CD4-positive, alpha-beta T cell treated with Interleukin-12 subunit alpha and Interleukin-12 subunit beta, for 1 hour (primary cell): ENCODE measurements at regions not wholly inside any gene's neighbourhood (a gene's known extent, or its start where the extent isn't known, plus 50 kb on each side); places are given as distances from the start of the nearest gene placed in this dataset.
"Not testable (repeated sequence)": the region's sequence is repeated elsewhere in the genome, so short reads cannot be mapped to it uniquely, and the experiment has no call there.

Source experiments
- DNase-seq: peaks from one replicate; pipeline ENCODE4 v3.0.0-alpha.2; 2020

DNA sequence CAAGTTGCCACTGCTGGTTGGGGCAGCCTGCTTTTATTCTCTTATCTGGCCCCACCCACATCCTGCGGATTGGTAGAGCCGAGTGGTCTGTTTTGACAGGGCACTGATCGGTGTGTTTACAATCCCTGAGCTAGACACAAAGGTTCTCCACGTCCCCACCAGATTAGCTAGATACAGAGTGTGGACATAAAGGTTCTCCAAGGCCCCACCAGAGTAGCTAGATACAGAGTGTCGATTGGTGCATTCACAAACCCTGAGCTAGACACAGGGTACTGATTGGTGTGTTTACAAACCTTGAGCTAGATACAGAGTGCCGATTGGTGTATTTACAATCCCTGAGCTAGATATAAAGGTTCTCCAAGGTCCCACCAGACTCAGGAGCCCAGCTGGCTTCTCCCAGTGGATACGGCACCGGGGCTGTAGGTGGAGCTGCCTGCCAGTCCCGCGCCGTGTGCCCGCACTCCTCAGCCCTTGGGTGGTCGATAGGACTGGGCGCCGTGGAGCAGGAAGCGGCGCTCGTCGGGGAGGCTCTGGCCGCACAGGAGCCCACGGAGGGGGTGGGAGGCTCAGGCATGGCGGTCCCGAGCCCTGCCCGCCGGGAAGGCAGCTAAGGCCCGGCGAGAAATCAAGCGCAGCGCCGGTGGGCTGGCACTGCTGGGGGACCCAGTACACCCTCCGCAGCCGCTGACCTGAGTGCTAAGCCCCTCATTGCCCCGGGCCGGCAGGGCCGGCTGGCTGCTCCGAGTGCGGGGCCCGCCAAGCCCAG, 157.8 kb upstream of the PPP1R3A start:
- DNase-seq, result not testable (repeated sequence)

DNA sequence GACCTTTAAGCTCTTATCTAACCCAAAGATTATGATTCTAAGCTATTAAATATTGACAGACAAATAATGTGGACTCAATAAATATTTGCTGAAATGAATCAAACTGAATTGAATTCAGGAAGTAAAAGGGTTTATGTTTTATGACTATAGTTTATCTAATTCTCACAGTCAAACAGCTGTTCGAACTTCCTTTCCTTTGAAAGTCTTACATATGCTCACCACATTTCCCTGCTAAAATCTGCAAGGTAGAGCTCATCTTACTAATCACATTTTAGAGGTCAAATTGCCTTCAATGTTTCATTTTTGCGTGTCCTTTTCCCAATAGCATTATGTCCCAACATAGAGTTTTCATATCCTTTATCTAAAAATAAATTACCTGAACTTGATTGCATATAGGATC, 154.9 kb upstream of the PPP1R3A start:
- no peak for DNase-seq

DNA sequence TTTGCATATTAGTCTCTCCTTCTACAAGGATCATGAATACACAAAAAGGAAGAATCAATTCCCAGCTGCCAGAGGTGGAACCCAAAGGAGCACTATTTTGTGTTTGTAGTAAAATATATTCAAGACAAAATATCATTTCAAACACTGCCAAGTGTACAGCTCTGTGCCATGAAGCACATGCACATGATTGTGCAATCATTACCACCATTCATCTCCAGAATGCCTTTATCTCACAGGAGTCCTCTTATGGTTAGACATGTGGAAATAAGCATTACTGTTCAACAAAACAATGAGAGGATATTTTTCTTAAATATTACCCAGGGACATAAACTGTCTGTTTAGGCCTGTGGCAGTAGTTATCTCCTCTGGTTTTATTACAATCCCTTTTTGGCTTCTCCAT, 151.4 kb upstream of the PPP1R3A start:
- no peak for DNase-seq

DNA sequence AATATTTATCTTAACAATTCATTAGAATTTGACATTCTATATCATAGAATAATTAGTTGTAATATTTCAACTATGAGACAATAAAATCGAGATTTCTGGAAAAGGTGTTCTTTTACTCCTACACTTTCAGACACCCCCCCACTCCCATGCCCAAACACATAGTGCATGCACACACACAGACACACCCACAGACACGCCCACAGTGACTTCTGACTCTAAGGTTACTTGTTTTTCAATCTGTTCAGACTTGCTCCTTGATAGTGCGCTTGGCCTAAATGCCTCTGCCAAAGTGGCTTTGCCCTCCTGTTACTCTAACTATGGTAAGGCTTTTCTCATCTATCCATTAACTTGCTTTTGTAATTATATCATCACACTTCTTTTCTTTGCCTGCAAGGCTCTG, 144.0 kb upstream of the PPP1R3A start:
- DNase-seq, result no peak

DNA sequence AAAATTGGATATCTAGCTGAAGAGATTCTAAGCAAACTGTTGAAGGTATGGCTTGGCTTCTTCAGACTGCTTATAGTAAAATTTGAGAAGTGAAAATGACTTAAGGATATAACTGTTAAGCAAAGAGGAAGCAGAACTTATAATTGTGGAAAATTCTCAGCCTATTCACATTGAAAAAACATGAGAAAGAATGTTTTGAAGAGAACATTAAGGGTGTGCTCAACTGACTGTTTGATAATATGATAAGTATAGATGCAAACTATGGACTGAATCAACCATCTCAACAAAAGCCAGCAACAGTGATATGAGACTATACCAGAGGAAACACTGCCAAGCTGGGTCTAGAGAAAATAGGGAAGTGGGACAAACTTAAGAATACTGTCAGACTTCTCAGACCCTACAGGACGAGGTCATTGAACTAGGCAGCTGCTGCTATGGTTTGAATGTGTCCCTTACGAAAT, 133.1 kb upstream of the PPP1R3A start:
- no peak for DNase-seq

DNA sequence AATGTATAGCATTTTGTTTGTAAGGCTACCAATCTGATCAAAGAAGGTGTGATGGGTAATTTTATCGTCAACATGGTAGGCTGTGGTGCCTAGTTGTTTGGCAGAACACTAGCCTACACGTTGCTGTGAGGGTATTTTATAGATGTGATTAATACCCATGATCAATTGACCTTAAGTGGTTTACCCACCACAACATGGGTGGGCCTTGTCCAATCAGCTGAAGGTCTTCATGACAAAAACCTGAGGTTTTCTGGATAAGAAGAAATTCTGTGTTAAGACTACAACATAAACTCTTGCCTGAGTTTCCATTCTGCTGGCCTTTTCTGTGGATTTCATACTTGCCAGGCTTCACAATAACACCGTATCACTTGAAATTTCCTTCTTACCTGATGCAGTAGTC, 131.8 kb upstream of the PPP1R3A start:
- no peak for DNase-seq

DNA sequence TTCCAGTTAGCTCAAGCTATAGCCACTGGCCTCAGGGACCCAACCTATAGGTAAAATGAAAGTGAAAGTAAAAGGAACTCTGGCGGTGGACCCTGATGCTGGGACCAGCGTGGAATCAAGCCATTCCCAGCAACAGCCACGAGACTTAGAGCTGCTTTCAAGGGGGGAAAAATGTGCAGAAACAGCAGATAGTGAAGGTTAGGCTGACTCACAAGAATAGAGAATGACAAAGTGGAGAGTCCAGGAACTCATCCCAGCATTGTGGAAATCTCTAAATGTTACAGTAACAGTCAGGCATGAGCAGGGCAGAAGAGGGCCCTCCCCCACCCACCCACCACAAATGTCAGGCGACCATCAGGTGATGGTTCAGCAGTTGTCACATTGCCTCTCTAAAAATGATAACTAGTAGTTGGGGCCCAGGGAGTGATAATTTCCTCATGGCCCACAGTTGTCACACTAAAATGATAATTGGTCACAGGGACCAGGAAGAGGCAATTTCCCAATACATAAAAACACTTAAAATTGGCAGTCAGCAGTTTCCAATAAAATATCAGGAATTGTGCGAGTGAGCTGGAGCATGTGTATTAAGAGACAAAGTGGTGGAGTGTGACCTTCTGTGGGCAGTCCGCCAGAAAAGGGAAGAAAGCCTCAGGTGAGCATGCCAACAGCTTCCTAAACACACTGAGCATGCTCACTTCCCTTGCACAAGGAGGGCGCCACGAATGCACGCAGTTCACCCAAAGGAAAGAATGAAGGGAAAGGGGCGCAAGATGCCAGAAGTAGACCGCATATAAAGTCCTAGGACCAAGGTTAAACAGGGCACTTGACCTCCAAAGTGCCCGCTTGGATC, 129.8 kb upstream of the PPP1R3A start:
- DNase-seq, result peak; percentile 35

DNA sequence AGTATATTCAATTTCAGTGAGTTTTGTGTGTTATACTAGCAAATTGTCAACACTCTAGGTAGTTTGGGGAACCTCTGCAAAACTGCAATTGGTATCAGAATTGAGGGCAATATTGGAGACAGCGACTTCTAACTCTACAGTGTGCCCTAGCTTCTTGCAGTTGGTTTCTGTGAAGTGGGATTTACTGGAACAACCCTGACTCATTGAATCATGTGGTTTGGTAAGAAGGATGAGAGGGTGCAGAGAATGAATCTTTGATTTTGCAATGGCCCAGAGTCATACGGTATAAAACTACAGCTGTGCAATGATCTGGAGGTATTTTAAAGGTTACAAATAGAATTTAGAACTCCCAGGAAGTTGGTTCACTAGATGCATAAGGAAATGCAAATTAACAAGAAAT, 129.1 kb upstream of the PPP1R3A start:
- no peak for DNase-seq

DNA sequence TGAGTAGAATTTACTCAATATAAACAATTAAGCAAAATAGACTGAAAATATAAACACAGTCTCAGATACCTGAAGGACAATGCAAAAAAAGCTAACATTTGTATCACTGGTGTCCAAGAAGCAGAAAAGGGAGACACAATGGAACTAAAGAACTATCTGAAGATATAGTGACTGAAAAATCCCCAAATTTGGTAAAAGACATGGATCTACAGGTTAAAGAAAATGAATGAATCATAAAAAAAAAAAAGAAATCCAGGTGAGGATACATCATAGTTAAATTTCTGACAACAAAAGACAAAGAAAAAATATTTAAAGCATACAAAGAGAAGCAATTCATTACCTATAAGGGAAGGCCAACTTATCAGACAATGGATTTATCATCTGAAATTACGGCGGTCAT, 114.7 kb upstream of the PPP1R3A start:
- DNase-seq, result no peak

DNA sequence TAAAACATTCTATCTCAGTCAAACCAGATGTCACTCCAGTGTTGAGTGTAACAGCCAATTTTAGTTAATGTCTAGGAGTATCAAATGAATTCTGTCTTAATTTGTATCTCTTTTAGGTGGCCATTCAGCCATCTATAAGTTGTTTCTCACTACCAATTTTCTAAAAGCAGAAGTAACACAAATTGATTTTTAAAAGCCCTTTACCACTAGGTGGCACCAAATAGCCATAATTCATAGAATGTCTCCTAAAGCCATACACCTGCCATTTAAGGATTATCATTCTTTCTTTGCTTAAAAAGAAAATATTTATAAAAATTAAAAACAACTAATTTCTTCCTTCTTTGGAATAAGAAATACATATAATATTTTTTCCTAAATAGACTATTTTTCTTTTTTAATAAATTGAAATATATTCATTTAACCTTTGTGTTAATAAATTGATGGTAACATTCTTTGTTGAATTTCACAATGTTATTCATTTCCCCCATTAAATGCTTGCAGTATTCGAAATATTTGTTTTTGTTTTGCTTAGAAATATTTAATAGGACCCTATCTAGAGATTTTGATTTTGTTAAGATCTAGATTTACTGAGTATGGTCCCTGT, 107.8 kb upstream of the PPP1R3A start:
- peak; percentile 69 for DNase-seq

DNA sequence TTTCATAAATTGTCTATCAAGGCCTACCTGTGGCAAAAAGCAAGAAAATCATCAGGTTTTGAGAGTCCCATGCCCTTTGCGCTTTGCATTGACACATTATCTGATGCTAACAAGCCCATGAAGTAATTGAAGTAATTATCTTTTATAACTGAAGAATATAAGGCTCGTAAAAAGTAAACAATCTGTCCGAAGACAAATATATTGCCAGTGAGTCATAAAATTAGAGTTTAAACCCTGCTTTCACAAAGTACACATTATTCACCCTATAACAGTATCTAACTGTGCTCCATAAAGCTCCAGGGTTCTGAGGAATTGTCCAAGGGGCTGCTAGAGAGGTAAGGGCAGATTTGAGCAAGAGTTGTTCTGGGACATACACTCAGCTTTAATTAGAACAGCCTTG, 102.3 kb upstream of the PPP1R3A start:
- no peak for DNase-seq

DNA sequence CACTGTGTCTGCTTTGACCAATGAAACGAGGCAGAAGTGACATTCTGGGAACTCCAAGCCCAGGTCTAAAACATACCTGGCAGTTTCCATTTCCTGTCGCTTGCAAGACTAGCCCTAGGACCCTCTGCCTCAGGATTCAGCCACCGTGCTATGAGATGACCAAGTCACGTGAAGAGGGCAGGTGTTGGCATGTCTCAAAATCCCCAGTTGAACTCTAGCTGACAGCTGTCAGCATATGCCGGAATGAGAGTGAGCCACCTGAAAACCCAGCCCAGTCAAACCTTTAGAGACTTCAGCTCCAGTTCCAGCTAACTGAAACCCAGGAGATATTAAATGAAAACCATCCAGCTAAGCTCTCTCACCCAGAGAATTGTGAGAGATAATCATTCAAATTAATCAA, 89.9 kb upstream of the PPP1R3A start:
- DNase-seq, result no peak

DNA sequence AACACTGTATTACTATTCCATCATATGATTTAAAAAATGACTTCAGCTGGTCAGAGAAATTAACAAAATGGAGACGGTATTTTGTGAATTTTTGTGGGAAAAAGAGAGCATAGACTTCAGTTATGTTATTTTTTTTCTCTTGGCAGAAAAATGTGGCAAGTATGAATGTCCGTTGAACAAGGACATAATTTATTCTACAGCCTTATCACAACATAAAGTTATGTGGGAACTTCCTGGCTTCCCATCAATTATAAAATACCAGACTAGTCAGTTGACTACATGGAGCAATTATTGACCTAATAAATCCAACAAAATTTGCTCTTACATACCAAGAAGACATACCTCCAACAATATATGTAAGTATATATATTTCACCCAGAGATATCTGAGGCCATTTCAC, 88.6 kb upstream of the PPP1R3A start:
- DNase-seq, result no peak

DNA sequence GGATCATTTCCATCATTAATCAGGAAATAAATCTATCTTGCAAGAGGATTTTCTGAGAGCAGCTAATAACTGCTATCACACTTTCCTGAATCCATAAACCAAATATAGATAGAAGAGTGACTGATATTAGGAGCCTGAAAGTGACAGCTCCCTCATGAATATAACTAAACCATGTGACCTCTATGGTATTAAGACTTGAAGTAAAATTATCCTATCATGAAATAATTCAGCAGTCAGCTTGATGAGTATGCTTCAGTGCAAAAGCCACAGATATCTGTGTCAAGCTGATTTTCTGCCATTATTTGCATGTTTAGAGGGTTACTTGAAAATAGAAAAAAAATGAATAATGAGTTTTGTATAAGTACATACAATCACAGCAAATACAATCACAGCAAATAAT, 80.1 kb upstream of the PPP1R3A start:
- DNase-seq, result no peak

DNA sequence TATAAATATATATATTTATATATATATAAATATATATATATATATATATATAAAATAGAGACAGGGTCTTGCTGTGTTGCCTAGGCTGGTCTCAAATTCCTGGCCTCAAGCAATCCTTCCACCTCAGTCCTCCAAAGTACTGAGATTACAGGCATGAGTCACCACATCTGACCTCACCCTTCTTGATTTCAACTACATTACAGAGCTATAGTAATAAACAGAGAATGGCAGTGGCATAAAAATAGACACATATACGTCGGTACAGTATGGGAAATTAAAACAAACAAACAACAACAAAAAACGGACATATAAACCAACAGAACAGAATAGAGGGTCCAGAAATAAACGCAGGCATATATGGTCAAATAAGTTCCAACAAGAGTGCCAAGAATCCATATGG, 77.6 kb upstream of the PPP1R3A start:
- DNase-seq, result no peak

DNA sequence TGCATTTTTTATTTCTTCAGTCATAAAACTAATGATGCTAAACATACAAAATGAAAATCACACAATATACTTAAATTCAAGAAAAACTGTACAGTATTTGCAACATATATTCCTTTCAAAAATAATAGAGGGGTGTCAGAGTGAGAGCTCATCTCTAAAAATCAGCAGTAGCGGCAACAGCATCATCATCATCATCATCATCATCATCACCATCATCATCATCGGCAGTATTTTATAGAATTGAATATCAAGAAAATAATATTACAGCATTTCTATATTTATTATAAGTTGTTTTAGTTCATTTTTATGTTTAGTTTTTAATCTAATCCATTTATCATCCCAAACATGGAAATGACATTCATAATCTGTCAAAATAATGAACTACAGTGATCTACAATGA, 67.4 kb upstream of the PPP1R3A start:
- DNase-seq, result no peak

DNA sequence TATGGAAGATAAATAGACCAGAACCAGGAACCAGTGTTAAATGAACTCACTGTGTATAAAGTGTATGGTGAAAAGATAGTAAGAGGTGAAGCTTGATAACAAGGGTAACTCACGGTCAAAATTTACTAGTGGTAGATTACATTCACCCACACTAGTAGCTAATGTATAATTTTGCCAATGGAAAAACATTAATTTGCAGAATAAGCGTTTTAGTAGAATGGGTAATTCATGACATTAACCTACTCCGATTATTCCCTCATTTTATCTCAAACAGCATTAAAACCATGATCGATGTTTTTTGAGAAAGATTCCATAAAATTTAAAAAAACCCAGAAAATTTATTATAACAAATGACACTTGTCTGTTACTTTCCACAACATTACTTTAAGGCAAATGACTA, 57.7 kb upstream of the PPP1R3A start:
- DNase-seq, result no peak

DNA sequence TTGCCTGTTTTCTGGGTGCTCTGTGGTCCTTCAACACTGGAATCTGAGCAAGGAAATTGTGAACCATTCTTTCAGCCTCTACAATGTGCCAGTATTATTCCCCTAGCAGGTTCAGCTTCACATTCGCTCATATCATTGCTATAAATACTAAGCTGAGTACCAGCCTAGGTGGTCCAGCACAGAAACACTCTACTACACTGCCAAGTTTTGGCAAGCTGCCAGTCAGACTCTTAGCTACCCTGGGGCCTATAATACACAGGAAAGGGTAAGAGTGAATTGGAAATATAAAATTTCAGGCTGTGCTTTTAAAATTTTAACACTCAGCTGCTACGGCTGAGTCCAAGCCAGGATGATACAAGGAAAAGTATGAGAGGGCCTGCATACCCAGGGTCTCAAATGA, 49.9 kb upstream of the PPP1R3A start:
- no peak for DNase-seq
